B cell (primary cell): ENCODE measurements at regions not wholly inside any gene's neighbourhood (a gene's known extent, or its start where the extent isn't known, plus 50 kb on each side); places are given as distances from the start of the nearest gene placed in this dataset.

Source experiments
- ATAC-seq: fragments of 200-7000 bp; cut with Tn5 transposase; one replicate; pipeline ENCODE4 v1.10.0; 2021; ENCODE audit warnings: low read depth, mild to moderate bottlenecking, moderate number of reproducible peaks, moderate library complexity
- CTCF ChIA-PET: fragments of 350-600 bp; sonication (Branson Sonifier 250); formaldehyde crosslinking; loops from one replicate; lab custom pipeline; 2021; ENCODE audit warnings: antibody characterized with exemption, inconsistent platforms; lab: Charles Lee
- POLR2A ChIA-PET: fragments of 350-600 bp; sonication (Branson Sonifier 250); formaldehyde crosslinking; loops from one replicate; lab custom pipeline; 2021; ENCODE audit warnings: antibody characterized with exemption; lab: Charles Lee
- DNase-seq: peaks from one replicate; pipeline ENCODE4 v3.0.0; 2013
- H2AFZ ChIP-seq: 2 replicates; pipeline ENCODE4 v1.6.1; 2012; ENCODE audit warnings: mild to moderate bottlenecking, low read depth, low read length; ENCODE audit not compliant: insufficient read depth, poor library complexity, severe bottlenecking
- H3K27ac ChIP-seq, 2 donors: 1 replicate in 1 of 2; 2 replicates in 1 of 2; pipeline ENCODE4 v1.5.1; 2012 to 2013; ENCODE audit warnings: low read length in 2 of 2, mild to moderate bottlenecking in 2 of 2, moderate library complexity in 1 of 2
- H3K27me3 ChIP-seq, 4 experiments: fragments of 200-600 bp in 1 of 4; sonication (generic) in 1 of 4; replicated peaks in 1 of 4; 1 replicate in 2 of 4; 2 replicates in 2 of 4; pipeline versions ENCODE4 v1.6.1 to v1.7.0; 2013 to 2016; ENCODE audit warnings: low read length in 3 of 4, mild to moderate bottlenecking in 2 of 4, mixed read lengths in 1 of 4, moderate library complexity in 1 of 4; ENCODE audit not compliant: insufficient read depth in 4 of 4, control insufficient read depth in 3 of 4; ENCODE audit errors: control extremely low read depth in 1 of 4
- H3K36me3 ChIP-seq, 2 experiments: replicated peaks in 1 of 2; 1 replicate in 1 of 2; 2 replicates in 1 of 2; pipeline versions ENCODE4 v1.6.1 to v1.7.1; 2013; ENCODE audit warnings: low read length in 1 of 2; ENCODE audit not compliant: insufficient read depth in 2 of 2, control insufficient read depth in 1 of 2; ENCODE audit errors: control extremely low read depth in 1 of 2, extremely low read depth in 1 of 2
- H3K4me1 ChIP-seq, 2 donors: fragments of 200-600 bp in 1 of 2; sonication (generic) in 1 of 2; 1 replicate in 1 of 2; 2 replicates in 1 of 2; pipeline versions ENCODE4 v1.5.1 to v1.6.1; 2013 to 2017; ENCODE audit warnings: low read length in 2 of 2; ENCODE audit not compliant: control insufficient read depth in 2 of 2, insufficient read depth in 2 of 2
- H3K4me2 ChIP-seq: replicated peaks from 2 replicates; pipeline ENCODE3; 2012; ENCODE audit warnings: mild to moderate bottlenecking, low read depth, low read length; ENCODE audit not compliant: poor library complexity, severe bottlenecking
- H3K4me3 ChIP-seq, 5 experiments: fragments of 200-600 bp in 1 of 5; sonication (generic) in 1 of 5; 1 replicate in 3 of 5; 2 replicates in 2 of 5; pipeline versions ENCODE4 v1.5.1 to v1.7.0; 2011 to 2016; ENCODE audit warnings: low read length in 4 of 5, mild to moderate bottlenecking in 4 of 5, low read depth in 2 of 5, control low read depth in 1 of 5, moderate library complexity in 1 of 5; ENCODE audit not compliant: insufficient read depth in 1 of 5; ENCODE audit errors: control extremely low read depth in 1 of 5, extremely low read depth in 1 of 5
- H3K79me2 ChIP-seq: fragments of 200-600 bp; sonication (generic); one replicate; pipeline ENCODE4 v1.6.0; 2016; ENCODE audit warnings: low read length; ENCODE audit not compliant: control insufficient read depth, insufficient read depth
- H3K9ac ChIP-seq: fragments of 200-600 bp; sonication (generic); 2 replicates; pipeline ENCODE4 v1.6.1; 2017; ENCODE audit warnings: mild to moderate bottlenecking, low read length, moderate library complexity
- H3K9me3 ChIP-seq, 3 donors: one replicate each; pipeline versions ENCODE4 v1.6.1 to v1.7.1; 2013; ENCODE audit warnings: low read length in 2 of 3; ENCODE audit not compliant: control insufficient read depth in 2 of 3, insufficient read depth in 1 of 3; ENCODE audit errors: control extremely low read depth in 1 of 3
- H4K20me1 ChIP-seq: 2 replicates; pipeline ENCODE4 v1.6.0; 2012; ENCODE audit warnings: mild to moderate bottlenecking, low read length; ENCODE audit not compliant: insufficient read depth, control insufficient read depth, poor library complexity, severe bottlenecking
- H3K27ac Mint-ChIP-seq: one replicate; pipeline ENCODE4 v1.8.0; 2021; ENCODE audit warnings: mixed read lengths
- H3K27me3 Mint-ChIP-seq: one replicate; pipeline ENCODE4 v1.8.0; 2021; ENCODE audit warnings: mixed read lengths
- H3K4me1 Mint-ChIP-seq: one replicate; pipeline ENCODE4 v1.8.0; 2021; ENCODE audit warnings: mixed read lengths
- H3K4me3 Mint-ChIP-seq: one replicate; pipeline ENCODE4 v1.8.0; 2021; ENCODE audit warnings: mixed read lengths
- H3K9me3 Mint-ChIP-seq: one replicate; pipeline ENCODE4 v1.8.0; 2022; ENCODE audit warnings: mixed read lengths; ENCODE audit not compliant: insufficient read depth
- EZH2 ChIP-seq: IDR thresholded peaks from 2 replicates; pipeline ENCODE4 v1.6.1; 2012; ENCODE audit warnings: borderline replicate concordance, low read depth, mild to moderate bottlenecking, moderate library complexity, low read length; ENCODE audit not compliant: insufficient read depth, poor library complexity, severe bottlenecking
- WGBS: methylation state at CpG from one replicate; pipeline ENCODE4 v1.1.5; 2013; ENCODE audit warnings: missing lambda C conversion rate; ENCODE audit not compliant: insufficient coverage; 5-methylcytosine and 5-hydroxymethylcytosine counted together
- intact Hi-C: fragments of 100-400 bp; cut with micrococcal nuclease; formaldehyde crosslinking; loops from one replicate; pipeline ENCODE4 v1.10.0; 2022
- TF ChIP-seq, protein P1 (sequence below): fragments of 200-600 bp; IDR thresholded peaks from one replicate; pipeline ENCODE4 v1.8.0; 2022; ENCODE audit warnings: antibody characterized with exemption, mild to moderate bottlenecking

DNA sequence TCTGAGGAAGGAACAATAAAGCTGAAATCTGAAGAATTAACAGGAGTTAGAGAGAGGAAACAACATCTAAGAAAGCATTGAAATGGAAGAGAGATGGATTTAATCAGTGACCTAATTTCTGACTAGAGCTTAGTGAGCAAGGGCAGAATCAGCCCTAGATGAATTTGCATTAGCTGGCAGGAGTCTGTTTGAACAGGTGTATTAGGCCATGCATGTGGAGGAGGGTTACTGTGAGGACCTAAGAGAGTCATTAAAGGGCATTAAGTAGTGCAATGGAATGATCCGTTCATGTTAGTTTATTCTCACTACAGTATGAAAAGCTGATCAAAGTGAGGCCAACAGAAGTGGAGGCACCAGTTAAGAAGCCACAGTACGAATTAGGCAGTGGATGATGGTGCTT lies 285.3 kb downstream of the GRB14 start:
- TF ChIP-seq, protein P1, sequence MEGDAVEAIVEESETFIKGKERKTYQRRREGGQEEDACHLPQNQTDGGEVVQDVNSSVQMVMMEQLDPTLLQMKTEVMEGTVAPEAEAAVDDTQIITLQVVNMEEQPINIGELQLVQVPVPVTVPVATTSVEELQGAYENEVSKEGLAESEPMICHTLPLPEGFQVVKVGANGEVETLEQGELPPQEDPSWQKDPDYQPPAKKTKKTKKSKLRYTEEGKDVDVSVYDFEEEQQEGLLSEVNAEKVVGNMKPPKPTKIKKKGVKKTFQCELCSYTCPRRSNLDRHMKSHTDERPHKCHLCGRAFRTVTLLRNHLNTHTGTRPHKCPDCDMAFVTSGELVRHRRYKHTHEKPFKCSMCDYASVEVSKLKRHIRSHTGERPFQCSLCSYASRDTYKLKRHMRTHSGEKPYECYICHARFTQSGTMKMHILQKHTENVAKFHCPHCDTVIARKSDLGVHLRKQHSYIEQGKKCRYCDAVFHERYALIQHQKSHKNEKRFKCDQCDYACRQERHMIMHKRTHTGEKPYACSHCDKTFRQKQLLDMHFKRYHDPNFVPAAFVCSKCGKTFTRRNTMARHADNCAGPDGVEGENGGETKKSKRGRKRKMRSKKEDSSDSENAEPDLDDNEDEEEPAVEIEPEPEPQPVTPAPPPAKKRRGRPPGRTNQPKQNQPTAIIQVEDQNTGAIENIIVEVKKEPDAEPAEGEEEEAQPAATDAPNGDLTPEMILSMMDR, result no peak
- no peaks in the 10 kb centered on the region for H3K9me3 Mint-ChIP-seq
- no peak for DNase-seq

DNA sequence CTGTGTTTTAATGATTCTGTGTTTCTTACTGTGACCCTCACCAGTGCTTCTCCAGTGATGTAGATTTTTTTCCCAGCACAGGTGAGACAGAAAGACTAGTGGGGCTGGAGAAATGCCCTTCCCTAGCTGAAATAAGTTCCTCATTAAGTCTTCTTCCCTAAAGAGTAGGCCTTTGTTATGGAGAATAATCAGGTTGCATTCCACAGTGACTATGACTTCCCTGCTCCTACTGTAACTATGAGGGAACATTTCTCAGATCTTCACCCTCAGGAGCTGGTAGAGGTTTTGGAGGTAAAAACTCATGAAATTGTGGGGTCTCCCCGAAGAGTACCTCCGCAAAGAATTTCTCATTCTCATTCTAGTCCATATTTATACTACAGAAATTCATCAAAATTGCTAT lies 286.2 kb downstream of the GRB14 start:
- 86% methylated on average over 1 of the region's 2 CpGs for WGBS

More for the DNA sequence above, 285.3 kb downstream of the GRB14 start:
- 50% methylated on average over 1 of the region's 2 CpGs for WGBS
- H3K4me3 ChIP-seq, result no peak overlapping the region
- CTCF ChIA-PET, result no interaction called here
- no peaks in the 10 kb centered on the region for H3K79me2 ChIP-seq
- H3K9ac ChIP-seq, result no peak overlapping the region
- intact Hi-C loops, result no loop called here
- no peaks in the 10 kb centered on the region for H3K27me3 ChIP-seq
- Mint-ChIP-seq H3K27ac (no peak overlapping the region), H3K27me3 (no peaks in the 10 kb centered on the region), H3K4me1 (no peaks in the 10 kb centered on the region), H3K4me3 (no peak overlapping the region)
- ATAC-seq, result no peak
- no peak overlapping the region for H3K4me2 ChIP-seq
- H3K9me3 ChIP-seq, result no peaks in the 10 kb centered on the region
- no peaks in the 10 kb centered on the region for H3K36me3 ChIP-seq
- H2AFZ ChIP-seq, result no peak overlapping the region
- H3K27ac ChIP-seq, result no peak overlapping the region
- no peaks in the 10 kb centered on the region for H3K4me1 ChIP-seq
- no peaks in the 10 kb centered on the region for H4K20me1 ChIP-seq
- POLR2A ChIA-PET, result no interaction called here

More for the DNA sequence above, 286.2 kb downstream of the GRB14 start:
- Mint-ChIP-seq H3K4me3 (no peak overlapping the region), H3K4me1 (no peaks in the 10 kb centered on the region), H3K27ac (no peak overlapping the region), H3K9me3 (no peaks in the 10 kb centered on the region), H3K27me3 (no peaks in the 10 kb centered on the region)
- POLR2A ChIA-PET, result no interaction called here
- DNase-seq, result no peak
- TF ChIP-seq, protein P1, result no peak
- no peak for TF ChIP-seq EZH2
- Histone ChIP-seq H3K4me3 (no peak overlapping the region), H3K36me3 (no peaks in the 10 kb centered on the region), H3K27me3 (no peaks in the 10 kb centered on the region), H3K4me2 (no peak overlapping the region), H3K4me1 (no peaks in the 10 kb centered on the region), H2AFZ (no peak overlapping the region), H3K27ac (no peak overlapping the region), H3K79me2 (no peaks in the 10 kb centered on the region), H4K20me1 (no peaks in the 10 kb centered on the region), H3K9me3 (no peaks in the 10 kb centered on the region), H3K9ac (no peak overlapping the region)
- no peak for ATAC-seq
- intact Hi-C loops, result no loop called here
- CTCF ChIA-PET, result no interaction called here
